NCI-H748 treated with DMSO at 0.1 percent for 48 hours (cell line): ENCODE measurements at regions not wholly inside any gene's neighbourhood (a gene's known extent, or its start where the extent isn't known, plus 50 kb on each side); places are given as distances from the start of the nearest gene placed in this dataset.
"Not testable (repeated sequence)": the region's sequence is repeated elsewhere in the genome, so short reads cannot be mapped to it uniquely, and the experiment has no call there.

Experiments
- DNase-seq: peaks from one replicate; lab custom pipeline; 2025; lab: John Stamatoyannopoulos, UW

GRCh38 chr5:60444661-60445360 lies 255.2 kb downstream of the DEPDC1B start:
- no peak for DNase-seq

- no peak for DNase-seq
Observed at GRCh38 chr5:60439552-60439951, 260.4 kb downstream of the DEPDC1B start.

GRCh38 chr5:60437308-60437707 lies 262.7 kb downstream of the DEPDC1B start:
- no peak for DNase-seq

GRCh38 chr5:60436518-60436917 lies 263.4 kb downstream of the DEPDC1B start:
- DNase-seq: no peak

- no peak for DNase-seq
Observed at GRCh38 chr5:60435808-60436207, 264.2 kb downstream of the DEPDC1B start.

GRCh38 chr5:60426189-60426588 lies 273.8 kb downstream of the DEPDC1B start:
- DNase-seq: not testable (repeated sequence)

GRCh38 chr5:60420773-60421172 lies 279.2 kb downstream of the DEPDC1B start:
- not testable (repeated sequence) for DNase-seq

- no peak for DNase-seq
Observed at GRCh38 chr5:60417500-60418181, 282.3 kb downstream of the DEPDC1B start.

GRCh38 chr5:60415443-60415842 lies 284.5 kb downstream of the DEPDC1B start:
- DNase-seq: no peak

GRCh38 chr5:60410427-60410826 lies 289.5 kb downstream of the DEPDC1B start:
- no peak for DNase-seq

GRCh38 chr5:60404171-60404570 lies 295.8 kb downstream of the DEPDC1B start:
- DNase-seq: no peak

GRCh38 chr5:60403343-60404006 lies 296.5 kb downstream of the DEPDC1B start:
- DNase-seq: no peak

GRCh38 chr5:60402161-60402785 lies 297.7 kb downstream of the DEPDC1B start:
- no peak for DNase-seq

GRCh38 chr5:60401526-60401925 lies 298.4 kb downstream of the DEPDC1B start:
- no peak for DNase-seq

GRCh38 chr5:60399507-60399906 lies 300.5 kb downstream of the DEPDC1B start:
- DNase-seq: no peak

- no peak for DNase-seq
Observed at GRCh38 chr5:60395712-60396329, 304.1 kb downstream of the DEPDC1B start.

- DNase-seq: no peak
Observed at GRCh38 chr5:60387051-60387440, 312.9 kb downstream of the DEPDC1B start.

- DNase-seq: no peak
Observed at GRCh38 chr5:60386436-60387050, 313.4 kb downstream of the DEPDC1B start.

- DNase-seq: no peak
Observed at GRCh38 chr5:60382716-60383115, 317.2 kb downstream of the DEPDC1B start.

GRCh38 chr5:60379907-60380306 lies 320.1 kb downstream of the DEPDC1B start:
- no peak for DNase-seq

- DNase-seq: no peak
Observed at GRCh38 chr5:60377826-60378225, 322.1 kb downstream of the DEPDC1B start.

- DNase-seq: no peak
Observed at GRCh38 chr5:60376860-60377259, 323.1 kb downstream of the DEPDC1B start.
